Fibroblast of the aortic adventitia (primary cell): ENCODE measurements at regions not wholly inside any gene's neighbourhood (a gene's known extent, or its start where the extent isn't known, plus 50 kb on each side); places are given as distances from the start of the nearest gene placed in this dataset.
"Not testable (repeated sequence)": the region's sequence is repeated elsewhere in the genome, so short reads cannot be mapped to it uniquely, and the experiment has no call there.

ENCODE experiments used
- DNase-seq: peaks from one replicate; pipeline ENCODE4 v3.0.0-alpha.2; 2010; ENCODE audit warnings: low read depth
- H3K4me3 ChIP-seq: 2 replicates; pipeline ENCODE4 v1.5.1; 2011; ENCODE audit warnings: low read depth, mild to moderate bottlenecking, control low read depth, low read length, moderate library complexity
- TF ChIP-seq, protein P1 (sequence below): IDR thresholded peaks from 2 replicates; pipeline ENCODE4 v1.5.1; 2011; ENCODE audit warnings: mild to moderate bottlenecking, low read length, control low read depth, inconsistent platforms; ENCODE audit not compliant: insufficient read depth

DNA sequence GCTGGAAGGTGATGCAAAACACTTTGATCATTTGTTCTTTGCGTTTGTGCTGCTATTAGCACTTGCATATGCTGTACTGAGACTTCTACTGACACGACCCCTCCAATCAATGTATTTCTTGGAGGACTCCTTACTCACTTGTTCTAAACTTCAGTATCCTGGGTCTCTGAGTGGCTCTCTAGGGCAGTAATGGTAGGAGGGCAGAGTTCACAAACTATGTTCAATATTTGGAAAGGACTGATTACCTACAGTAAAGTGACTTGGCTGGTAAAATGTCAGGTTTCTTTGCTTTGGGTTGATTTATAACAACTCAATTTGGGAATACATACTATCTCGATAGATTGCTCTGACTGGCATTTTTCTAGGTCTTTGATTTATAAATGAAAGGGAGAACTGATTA lies 93.7 kb downstream of the TRIM43 start:
- TF ChIP-seq, protein P1, sequence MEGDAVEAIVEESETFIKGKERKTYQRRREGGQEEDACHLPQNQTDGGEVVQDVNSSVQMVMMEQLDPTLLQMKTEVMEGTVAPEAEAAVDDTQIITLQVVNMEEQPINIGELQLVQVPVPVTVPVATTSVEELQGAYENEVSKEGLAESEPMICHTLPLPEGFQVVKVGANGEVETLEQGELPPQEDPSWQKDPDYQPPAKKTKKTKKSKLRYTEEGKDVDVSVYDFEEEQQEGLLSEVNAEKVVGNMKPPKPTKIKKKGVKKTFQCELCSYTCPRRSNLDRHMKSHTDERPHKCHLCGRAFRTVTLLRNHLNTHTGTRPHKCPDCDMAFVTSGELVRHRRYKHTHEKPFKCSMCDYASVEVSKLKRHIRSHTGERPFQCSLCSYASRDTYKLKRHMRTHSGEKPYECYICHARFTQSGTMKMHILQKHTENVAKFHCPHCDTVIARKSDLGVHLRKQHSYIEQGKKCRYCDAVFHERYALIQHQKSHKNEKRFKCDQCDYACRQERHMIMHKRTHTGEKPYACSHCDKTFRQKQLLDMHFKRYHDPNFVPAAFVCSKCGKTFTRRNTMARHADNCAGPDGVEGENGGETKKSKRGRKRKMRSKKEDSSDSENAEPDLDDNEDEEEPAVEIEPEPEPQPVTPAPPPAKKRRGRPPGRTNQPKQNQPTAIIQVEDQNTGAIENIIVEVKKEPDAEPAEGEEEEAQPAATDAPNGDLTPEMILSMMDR, result no peak
- H3K4me3 ChIP-seq, result no peak overlapping the region
- DNase-seq, result no peak

DNA sequence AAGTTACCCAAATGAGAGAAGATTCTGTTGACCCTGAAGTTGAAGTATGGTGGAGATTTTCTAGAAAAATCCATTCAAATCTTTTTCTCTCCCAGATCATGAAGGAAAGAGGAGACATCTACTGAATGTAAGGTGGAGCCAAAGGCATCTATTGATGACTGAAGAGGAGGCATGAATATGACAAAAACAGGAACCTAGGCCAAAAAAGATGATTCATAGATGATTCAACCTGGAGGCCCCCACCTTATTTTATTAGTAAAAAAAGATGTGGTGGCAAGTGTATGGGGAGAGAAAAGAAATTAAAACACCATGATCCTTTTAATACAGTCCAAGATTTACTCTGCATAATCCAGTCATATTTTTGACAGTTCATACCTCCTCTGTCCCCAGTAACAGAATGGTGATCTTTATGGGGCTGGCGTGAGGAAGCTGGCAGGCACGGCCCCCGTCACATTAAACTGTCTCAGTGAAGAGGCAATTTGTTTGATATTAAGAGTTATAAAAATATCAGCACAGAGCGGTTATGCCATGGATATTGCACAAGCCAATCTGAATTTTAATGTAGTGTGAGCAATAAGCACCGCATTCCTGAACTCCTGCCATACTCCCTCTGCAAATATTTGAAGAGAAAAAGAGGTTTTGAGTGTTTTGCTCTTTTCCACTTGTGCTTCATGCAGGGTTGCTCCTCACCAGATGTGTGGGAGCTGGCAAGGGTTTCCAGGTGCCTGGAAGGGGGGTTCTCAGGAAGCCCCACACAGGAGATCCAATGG lies 94.4 kb downstream of the TRIM43 start:
- H3K4me3 ChIP-seq, result not testable (repeated sequence)
- DNase-seq, result peak; percentile 86

DNA sequence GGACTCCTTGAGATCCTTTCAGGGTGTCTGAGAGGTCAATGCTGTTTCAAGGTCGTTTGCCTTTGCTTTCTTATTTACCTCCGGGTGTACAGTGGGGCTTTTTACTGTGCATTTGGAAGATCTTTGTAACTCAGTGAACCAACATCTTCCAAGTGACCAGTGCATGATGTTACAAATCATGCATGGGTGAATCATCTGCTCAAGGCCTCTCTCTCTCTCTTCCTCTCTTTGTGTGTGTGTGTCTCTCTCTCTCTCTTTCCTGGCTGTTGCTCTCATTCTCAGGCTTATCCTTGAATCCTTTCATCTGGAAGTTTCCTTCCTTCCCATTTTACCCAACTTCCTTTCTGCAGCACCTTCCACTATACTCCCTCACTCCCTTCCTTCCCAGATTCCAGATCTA lies 96.1 kb downstream of the TRIM43 start:
- DNase-seq, result peak; percentile 77
- H3K4me3 ChIP-seq, result not testable (repeated sequence)

DNA sequence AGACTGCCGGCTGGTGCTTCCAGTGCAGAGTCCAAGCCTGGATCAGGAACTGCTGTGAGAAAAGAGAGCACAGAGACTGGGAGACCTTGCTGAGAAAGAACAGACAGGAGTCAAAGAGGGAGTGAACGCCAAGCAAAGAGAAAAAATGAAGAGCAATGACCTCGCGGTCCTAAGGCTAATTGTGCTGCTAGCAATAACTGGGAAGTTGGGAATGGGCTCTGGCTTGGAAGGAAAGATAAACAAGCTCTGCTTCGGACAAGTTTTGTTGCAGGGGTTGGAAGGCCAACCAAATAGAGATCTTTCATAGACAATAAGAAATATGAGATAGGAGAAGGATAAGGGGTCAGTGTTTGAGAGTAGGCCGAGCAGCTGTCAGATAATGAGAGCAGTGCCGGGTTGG lies 99.4 kb downstream of the TRIM43 start:
- not testable (repeated sequence) for DNase-seq, H3K4me3 ChIP-seq

DNA sequence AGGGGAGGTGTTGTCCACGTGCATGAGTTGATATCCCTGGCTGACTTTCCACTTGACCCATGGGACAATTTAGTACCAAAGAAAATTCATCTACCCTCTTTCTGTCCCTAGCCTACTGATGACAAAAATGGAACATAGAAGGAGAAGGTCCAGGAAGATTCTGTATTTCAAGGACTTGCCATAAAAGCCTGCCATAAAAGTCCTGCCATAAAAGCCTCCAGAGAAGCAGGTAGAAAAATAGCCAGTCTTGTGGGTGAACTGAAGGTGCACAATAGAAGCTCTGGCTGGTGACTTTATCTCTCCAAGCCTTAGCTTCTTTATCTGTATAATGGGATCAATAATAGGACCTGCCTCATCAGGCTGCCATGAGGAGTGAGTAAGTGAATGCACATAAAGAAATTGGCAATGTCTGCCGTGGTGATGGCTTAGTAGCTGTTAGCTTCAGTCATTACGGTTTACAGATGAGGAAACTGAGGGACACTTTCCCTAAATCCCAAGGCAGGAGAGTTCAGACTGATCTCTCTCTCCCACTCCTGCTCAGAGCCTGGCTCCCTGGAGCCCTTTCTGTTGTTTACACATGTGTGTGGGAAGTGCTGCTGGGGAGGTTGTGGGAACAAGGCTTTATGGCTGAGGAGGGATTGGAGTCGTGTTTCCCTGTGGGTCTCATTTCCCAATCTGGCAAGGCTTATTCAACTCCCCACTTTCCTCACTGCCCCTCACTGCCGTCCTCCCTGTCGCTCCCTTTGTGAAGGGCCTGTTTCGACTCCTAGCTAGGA lies 101.5 kb downstream of the TRIM43 start:
- H3K4me3 ChIP-seq, DNase-seq: not testable (repeated sequence)

DNA sequence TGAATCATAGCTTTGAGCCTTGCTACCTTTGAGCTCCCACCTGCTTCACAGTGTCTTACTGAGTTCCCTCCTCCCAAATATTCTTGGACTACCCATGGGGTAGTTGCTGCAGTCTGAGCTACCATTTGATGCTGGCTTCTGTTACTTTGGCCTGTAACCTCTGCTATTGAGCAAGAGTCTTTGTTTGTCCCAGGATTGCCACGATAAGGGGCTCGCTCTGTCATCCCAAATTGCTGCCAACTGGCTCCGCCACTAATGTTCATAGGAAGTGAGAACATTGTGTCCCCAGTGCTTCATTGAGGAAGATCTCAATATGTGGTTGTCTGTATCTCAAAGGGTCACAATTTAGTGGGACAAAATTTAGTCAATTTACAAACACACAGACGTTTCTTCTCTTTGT lies 103.8 kb downstream of the TRIM43 start:
- TF ChIP-seq, protein P1, result no peak
- DNase-seq, result no peak

DNA sequence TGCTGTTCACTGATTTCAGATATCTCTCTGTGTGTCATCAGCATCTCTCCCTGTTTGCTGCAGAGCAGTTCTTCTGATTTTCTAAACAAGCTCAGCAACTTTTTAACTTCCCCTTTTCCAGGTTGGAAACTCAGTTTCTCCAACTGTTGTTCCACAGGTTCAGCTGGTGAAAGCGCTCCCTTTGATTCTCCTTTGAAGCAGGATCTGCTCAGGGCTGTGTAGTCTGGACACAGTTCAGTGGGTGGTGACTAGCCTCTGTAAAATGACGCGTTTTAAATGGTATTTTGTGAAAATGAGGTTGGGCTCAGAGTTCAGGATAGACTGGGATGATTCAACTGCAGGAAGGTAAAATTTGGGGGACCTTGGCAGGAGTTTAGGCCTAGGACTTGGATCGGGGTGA lies 106.3 kb downstream of the TRIM43 start:
- H3K4me3 ChIP-seq, result no peak overlapping the region
- TF ChIP-seq, protein P1, result no peak
- DNase-seq, result peak; percentile 10

More for the DNA sequence above, 103.8 kb downstream of the TRIM43 start:
- no peak overlapping the region for H3K4me3 ChIP-seq

DNA sequence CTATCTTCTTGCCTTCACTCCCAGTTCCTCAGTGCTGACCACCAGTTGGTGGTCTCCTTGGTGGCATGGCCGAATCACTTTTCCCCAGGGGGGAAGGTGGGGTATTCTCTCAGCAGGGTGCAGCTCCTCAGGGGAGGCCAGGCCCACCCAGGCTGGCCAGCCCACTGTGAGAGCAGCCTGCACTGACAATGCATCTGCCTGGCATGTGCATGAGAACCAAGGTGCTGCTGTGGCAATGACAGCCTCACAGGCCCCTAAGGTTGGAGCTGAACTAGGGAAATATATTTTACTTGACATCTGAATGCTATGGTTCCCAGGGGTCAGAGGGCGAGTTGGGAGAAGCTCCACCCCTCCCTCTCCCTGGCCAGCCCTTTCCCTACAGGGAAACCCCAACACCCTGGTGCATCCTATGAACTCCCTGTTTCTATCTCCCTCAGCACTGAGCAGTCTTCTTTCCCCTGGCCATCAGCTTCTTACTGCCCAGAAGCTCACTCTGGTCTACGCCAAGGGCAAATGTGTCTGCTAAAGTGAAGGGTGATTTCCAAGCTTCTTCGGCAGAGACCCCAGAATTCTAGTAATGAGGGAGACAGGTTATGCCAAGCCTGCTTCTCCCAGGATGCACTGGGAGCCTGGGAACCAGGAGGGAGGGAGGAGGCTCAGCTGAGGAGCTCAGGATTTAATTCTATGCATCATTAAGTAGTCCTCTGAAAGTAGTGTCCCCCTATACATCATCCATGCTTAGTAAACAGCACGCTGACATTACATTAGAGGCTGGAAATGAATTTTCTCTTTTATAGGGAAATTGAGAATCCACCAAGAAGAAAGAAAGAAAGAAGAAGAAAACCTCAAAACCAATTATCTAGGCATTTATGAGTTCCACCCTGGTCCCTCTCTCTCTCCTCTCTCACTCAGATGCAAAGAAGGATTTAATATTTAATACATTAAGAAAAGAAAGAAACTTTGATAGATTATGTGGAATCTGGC lies 107.7 kb downstream of the TRIM43 start:
- H3K4me3 ChIP-seq, DNase-seq: not testable (repeated sequence)

DNA sequence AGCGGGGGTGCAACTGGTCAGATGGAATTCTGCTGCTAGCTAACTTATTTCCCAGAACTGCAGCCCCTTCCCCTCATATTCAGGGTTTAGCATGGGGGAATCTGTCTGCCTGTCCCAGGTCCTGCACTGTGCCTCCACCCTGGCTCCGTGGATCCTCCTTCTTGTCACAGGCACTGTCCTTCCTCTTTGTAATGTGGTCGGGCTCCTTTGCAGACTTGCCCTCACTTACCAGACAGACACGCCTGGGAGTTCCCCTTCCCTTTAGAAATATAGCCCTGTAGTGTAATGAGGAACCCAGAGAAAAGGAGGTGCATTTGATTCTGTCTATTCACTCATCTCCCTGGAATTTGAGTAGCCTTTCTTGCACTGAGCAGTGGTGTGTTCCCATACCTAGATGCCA lies 108.7 kb downstream of the TRIM43 start:
- TF ChIP-seq, protein P1, result no peak
- DNase-seq, result no peak
- no peak overlapping the region for H3K4me3 ChIP-seq
